Neural cell (in vitro differentiated cells): ENCODE measurements at regions not wholly inside any gene's neighbourhood (a gene's known extent, or its start where the extent isn't known, plus 50 kb on each side); places are given as distances from the start of the nearest gene placed in this dataset.

Experiments used
- CTCF ChIP-seq: fragments of 450-650 bp; IDR thresholded peaks from 2 replicates; pipeline ENCODE4 v1.5.1; 2014; ENCODE audit warnings: antibody characterized with exemption, mild to moderate bottlenecking, moderate library complexity; ENCODE audit not compliant: poor library complexity, severe bottlenecking
- EZH2 ChIP-seq: fragments of 200-600, 300-800 bp; shearing (Covaris generic), sonication (generic); IDR thresholded peaks from 2 replicates; pipeline ENCODE4 v1.6.1; 2014; ENCODE audit warnings: antibody characterized with exemption, low read length, borderline replicate concordance, mild to moderate bottlenecking; ENCODE audit not compliant: insufficient read depth, poor library complexity, severe bottlenecking
- POLR2AphosphoS5 ChIP-seq: IDR thresholded peaks from 2 replicates; pipeline ENCODE4 v1.6.1; 2012

DNA sequence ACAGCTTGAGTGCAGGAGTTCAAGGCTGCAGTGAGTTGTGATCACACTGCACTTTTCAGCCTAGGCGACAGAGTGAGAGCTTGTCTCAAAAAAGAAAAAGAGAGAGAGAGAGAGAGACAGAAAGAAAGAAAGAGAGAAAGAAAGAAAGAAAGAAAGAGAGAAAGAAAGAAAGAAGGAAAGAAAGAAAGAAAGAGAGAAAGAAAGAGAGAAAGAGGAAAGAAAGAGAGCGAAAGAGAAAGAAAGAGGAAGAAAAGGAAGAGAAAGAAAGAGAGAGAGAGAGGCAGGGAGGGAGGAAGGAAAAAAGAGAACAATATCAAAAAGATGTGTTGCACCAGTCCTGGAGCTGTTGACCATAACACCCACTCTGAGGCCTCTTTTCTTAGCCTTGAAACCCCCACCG is 89.8 kb upstream of the MBOAT2 start:
- TF ChIP-seq POLR2AphosphoS5 (no peak), CTCF (no peak), EZH2 (no peak)
